ENCODE measurements at regions not wholly inside any gene's neighbourhood (a gene's known extent, or its start where the extent isn't known, plus 50 kb on each side); places are given as distances from the start of the nearest gene placed in this dataset.

DNA sequence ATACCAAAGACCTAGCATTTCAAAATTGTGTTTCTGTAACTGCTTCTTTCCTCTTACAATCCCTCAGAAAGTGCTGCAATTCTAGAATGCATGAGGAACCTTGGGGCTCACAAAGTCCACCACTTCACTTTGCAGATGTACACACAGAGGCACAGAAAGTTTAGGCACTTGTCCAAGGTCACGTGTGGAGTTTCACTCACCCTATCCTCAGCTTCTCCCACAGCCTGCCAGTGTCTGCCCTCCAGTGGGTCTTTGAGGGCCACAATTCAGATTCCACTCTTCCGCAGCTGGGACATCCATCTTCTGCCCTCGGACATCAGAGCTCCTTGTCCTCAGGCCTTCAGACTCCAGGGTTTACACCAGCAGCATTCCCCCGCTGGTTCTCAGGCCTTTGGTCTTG is 210.5 kb upstream of the SERP2 start:
- no peak for TF ChIP-seq POLR2A (IDR thresholded peaks at IDR 0.05; ENCODE audit: low read depth, low read length)
- TF ChIP-seq POLR2AphosphoS5 (IDR thresholded peaks at IDR 0.05; ENCODE audit: low read depth, low read length) = no peak
- TF ChIP-seq PAX5 (IDR thresholded peaks at IDR 0.05; ENCODE audit: insufficient read depth, low read length, severe bottlenecking) = no peak
- no peak for TF ChIP-seq TAF1 (IDR thresholded peaks at IDR 0.05; ENCODE audit: low read depth, low read length)
- TF ChIP-seq SPI1 (IDR thresholded peaks at IDR 0.05; ENCODE audit: low read depth, low read length) = no peak
